NCI-H510A (cell line): ENCODE measurements at regions not wholly inside any gene's neighbourhood (a gene's known extent, or its start where the extent isn't known, plus 50 kb on each side); places are given as distances from the start of the nearest gene placed in this dataset.
"Not testable (repeated sequence)": the region's sequence is repeated elsewhere in the genome, so short reads cannot be mapped to it uniquely, and the experiment has no call there.

Source experiments
- DNase-seq: peaks from one replicate; lab custom pipeline; 2025; lab: John Stamatoyannopoulos, UW

GRCh38 chr20:17891131-17891530 is 77.5 kb downstream of the SNX5 start:
- DNase-seq = not testable (repeated sequence)

- no peak for DNase-seq
Observed at GRCh38 chr20:17890330-17890729, 78.3 kb downstream of the SNX5 start.

- no peak for DNase-seq
Observed at GRCh38 chr20:17889226-17889625, 79.4 kb downstream of the SNX5 start.

GRCh38 chr20:17888044-17888443 is 80.5 kb downstream of the SNX5 start:
- DNase-seq = no peak

GRCh38 chr20:17887331-17888030 is 81.1 kb downstream of the SNX5 start:
- no peak for DNase-seq

- no peak for DNase-seq
Observed at GRCh38 chr20:17885544-17885943, 83.0 kb downstream of the SNX5 start.

- DNase-seq = no peak
Observed at GRCh38 chr20:17885076-17885475, 83.5 kb downstream of the SNX5 start.

- DNase-seq = no peak
Observed at GRCh38 chr20:17884307-17885003, 84.1 kb downstream of the SNX5 start.

GRCh38 chr20:17883592-17884306 is 84.8 kb downstream of the SNX5 start:
- no peak for DNase-seq

- DNase-seq = no peak
Observed at GRCh38 chr20:17882834-17883591, 85.6 kb downstream of the SNX5 start.

GRCh38 chr20:17882065-17882833 is 86.3 kb downstream of the SNX5 start:
- DNase-seq = no peak

- DNase-seq = no peak
Observed at GRCh38 chr20:17881741-17882064, 86.9 kb downstream of the SNX5 start.

GRCh38 chr20:17878912-17879602 is 89.5 kb downstream of the SNX5 start:
- DNase-seq = no peak

GRCh38 chr20:17878069-17878911 is 90.3 kb downstream of the SNX5 start:
- no peak for DNase-seq

GRCh38 chr20:17875981-17876385 is 92.6 kb downstream of the SNX5 start:
- DNase-seq = no peak

GRCh38 chr20:17875106-17875980 is 93.3 kb downstream of the SNX5 start:
- no peak for DNase-seq

- DNase-seq = no peak
Observed at GRCh38 chr20:17874271-17875105, 94.1 kb downstream of the SNX5 start.
